ENCODE measurements at regions not wholly inside any gene's neighbourhood (a gene's known extent, or its start where the extent isn't known, plus 50 kb on each side); places are given as distances from the start of the nearest gene placed in this dataset.
"Not testable (repeated sequence)": the region's sequence is repeated elsewhere in the genome, so short reads cannot be mapped to it uniquely, and the experiment has no call there.

DNA sequence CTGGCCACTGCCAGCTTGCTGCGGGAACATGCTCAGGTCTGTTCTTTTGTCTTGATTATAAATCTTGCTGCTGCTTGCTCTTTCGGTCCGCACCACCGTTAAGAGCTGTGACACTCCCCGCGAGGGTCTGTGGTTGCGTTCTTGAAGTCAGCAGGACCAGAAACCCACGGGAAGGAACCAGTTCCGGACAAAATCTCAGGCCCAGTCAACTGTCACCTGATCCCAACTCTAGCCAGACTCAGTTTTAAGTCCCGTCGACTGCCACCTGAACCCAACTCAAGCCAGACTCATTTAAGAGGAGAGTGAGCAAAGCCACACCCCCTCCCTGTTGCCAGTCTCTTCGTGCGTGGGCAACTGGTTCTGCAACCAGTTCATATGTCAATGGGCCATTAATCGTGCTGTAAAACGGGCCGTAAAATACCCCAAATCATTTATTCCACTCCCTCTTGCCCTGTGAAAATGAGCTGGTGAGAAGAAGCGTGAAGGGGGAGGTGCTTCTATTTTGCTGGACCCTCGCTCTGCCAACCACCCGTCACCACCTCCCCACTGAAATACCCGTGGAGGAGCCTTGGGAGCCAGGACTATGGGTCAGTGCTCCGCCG lies 224.3 kb downstream of the NDUFA10 start:
- Mint-ChIP-seq H3K9me3 (ENCODE audit: insufficient read depth) (no peaks in the 10 kb centered on the region), H3K4me1 (ENCODE audit: low read depth) (no peaks in the 10 kb centered on the region), H3K27ac (no peak overlapping the region), H3K27me3 (ENCODE audit: low read depth) (no peaks in the 10 kb centered on the region), H3K36me3 (ENCODE audit: low read depth) (no peaks in the 10 kb centered on the region), H3K4me3 (no peak overlapping the region)
- DNase-seq (no peak), ATAC-seq (no peak)
- ChIA-PET POLR2A (no interaction called here), CTCF (no interaction called here)

DNA sequence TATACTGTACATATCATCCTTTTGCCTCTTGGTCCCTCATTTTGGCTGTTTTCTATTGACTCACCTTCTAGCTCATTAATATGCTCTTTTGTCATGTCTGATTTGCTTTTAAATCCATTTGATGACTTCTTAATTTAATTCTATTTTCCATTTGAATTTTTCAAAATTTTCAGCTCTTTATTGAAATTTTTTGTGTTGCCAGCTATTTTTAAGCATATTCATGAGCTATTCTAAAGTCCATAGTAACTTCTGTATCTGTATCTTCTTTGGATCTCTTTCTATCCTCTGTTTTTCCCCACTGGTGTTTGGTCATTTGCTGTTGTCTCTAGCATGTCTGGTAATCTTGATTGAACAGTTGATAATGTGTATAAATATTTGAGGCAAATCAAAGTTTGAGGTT lies 227.8 kb downstream of the NDUFA10 start:
- Mint-ChIP-seq H3K36me3 (ENCODE audit: low read depth) (no peaks in the 10 kb centered on the region), H3K27me3 (ENCODE audit: low read depth) (no peaks in the 10 kb centered on the region), H3K9me3 (ENCODE audit: insufficient read depth) (no peaks in the 10 kb centered on the region), H3K27ac (no peak overlapping the region), H3K4me1 (ENCODE audit: low read depth) (no peaks in the 10 kb centered on the region), H3K4me3 (no peak overlapping the region)
- ATAC-seq = no peak
- ChIA-PET CTCF (no interaction called here), POLR2A (no interaction called here)
- no peak for DNase-seq

DNA sequence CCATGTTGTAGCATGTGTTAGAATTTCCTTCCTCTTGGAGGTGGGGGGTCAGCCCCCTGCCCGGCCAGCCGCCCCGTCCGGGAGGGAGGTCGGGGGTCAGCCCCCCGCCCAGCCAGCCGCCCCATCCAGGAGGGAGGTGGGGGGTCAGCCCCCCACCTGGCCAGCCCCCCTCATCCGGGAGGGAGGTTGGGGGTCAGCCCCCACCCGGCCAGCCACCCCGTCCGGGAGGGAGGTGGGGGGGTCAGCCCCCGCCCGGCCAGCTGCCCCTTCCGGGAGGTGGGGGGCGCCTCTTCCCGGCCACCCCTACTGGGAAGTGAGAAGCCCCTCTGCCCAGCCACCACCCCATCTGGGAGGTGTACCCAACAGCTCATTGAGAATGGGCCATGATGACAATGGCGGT lies 229.4 kb downstream of the NDUFA10 start:
- H3K9me3 Mint-ChIP-seq (ENCODE audit: insufficient read depth); ATAC-seq; POLR2A ChIA-PET; H3K27me3 Mint-ChIP-seq (ENCODE audit: low read depth); H3K27ac Mint-ChIP-seq; H3K4me3 Mint-ChIP-seq; DNase-seq; H3K36me3 Mint-ChIP-seq (ENCODE audit: low read depth); CTCF ChIA-PET; H3K4me1 Mint-ChIP-seq (ENCODE audit: low read depth): not testable (repeated sequence)

DNA sequence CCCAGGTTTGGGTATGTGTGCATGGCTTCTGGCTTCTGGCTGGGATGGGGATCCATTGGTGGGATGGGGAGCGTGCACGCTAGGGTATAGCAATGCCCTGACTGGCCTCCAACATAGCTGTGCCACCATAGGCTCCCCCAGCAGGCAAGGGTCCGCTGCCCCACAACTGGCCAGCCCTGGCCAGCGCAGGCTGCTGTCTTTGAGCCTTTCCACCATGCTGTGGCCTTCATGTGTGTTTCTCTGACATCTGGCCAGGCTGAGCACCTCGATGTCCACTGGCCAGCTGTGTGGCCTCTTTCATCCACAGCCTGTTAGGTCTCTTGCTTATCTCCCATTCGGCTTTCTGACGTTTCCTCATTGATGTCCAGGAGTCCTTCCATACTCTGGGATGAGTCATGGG lies 231.3 kb downstream of the NDUFA10 start:
- no peaks in the 10 kb centered on the region for H3K4me1 Mint-ChIP-seq (ENCODE audit: low read depth)
- H3K27me3 Mint-ChIP-seq (ENCODE audit: low read depth) = no peaks in the 10 kb centered on the region
- ChIA-PET CTCF (no interaction called here), POLR2A (no interaction called here)
- H3K27ac Mint-ChIP-seq = no peak overlapping the region
- H3K9me3 Mint-ChIP-seq (ENCODE audit: insufficient read depth) = no peaks in the 10 kb centered on the region
- no peaks in the 10 kb centered on the region for H3K36me3 Mint-ChIP-seq (ENCODE audit: low read depth)
- no peak for DNase-seq
- no peak overlapping the region for H3K4me3 Mint-ChIP-seq
- ATAC-seq = no peak

DNA sequence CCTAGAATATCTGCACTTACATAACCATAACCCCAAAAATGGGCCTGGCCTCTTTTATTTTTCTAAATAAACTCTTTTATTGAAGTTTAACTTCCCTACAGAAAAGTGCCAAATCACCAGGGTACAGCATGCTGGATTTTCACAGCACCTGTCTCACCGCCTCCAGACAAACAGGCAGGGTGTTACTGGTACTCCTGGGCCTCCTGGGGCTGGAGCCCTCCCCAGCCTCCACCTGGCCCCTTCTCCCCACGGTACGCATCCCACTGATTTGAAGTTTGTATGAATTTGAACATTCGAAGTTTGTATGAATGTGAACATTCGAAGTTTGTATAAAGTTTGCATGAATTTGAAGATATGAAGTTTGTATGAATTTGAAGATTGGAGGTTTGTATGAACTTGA lies 232.1 kb downstream of the NDUFA10 start:
- no peak for DNase-seq
- CTCF ChIA-PET = no interaction called here
- Mint-ChIP-seq H3K4me1 (ENCODE audit: low read depth) (no peaks in the 10 kb centered on the region), H3K4me3 (no peak overlapping the region), H3K27me3 (ENCODE audit: low read depth) (no peaks in the 10 kb centered on the region), H3K36me3 (ENCODE audit: low read depth) (no peaks in the 10 kb centered on the region), H3K9me3 (ENCODE audit: insufficient read depth) (no peaks in the 10 kb centered on the region), H3K27ac (no peak overlapping the region)
- ATAC-seq = no peak
- POLR2A ChIA-PET = no interaction called here

DNA sequence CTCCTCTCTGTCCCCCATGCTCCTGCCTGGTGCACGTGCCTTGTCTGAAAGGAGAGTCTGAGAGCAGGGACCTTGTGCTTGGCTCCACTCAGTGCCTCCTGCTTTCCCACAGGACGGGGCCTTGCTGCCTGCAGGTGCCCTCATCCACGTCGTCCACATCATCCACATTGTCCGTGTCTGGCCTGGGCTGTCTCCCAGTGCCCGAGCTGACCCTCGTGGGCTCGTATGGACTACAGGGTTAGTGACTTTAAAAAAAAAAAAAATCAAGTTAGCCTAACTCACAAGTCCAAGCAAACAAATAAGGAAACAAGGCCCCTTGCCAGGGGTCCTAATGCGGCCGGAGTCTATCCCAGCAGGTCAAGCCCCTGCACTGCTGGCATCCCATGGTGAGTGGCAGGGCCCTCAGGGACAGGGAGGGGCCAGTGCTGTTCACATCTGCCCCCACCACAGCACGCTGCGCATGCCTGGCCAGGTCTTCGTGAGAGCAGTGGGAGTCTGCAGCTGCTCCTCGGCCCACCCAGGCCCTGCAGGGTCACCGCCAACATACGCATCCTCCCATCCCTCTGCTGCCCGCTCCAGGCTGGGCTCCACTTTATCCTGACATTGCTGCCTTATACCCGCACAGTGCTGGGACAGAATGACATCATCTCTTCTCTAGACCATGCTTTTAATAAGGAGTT lies 232.6 kb downstream of the NDUFA10 start:
- Mint-ChIP-seq H3K4me3 (no peak overlapping the region), H3K27me3 (ENCODE audit: low read depth) (no peaks in the 10 kb centered on the region), H3K4me1 (ENCODE audit: low read depth) (no peaks in the 10 kb centered on the region), H3K9me3 (ENCODE audit: insufficient read depth) (no peaks in the 10 kb centered on the region), H3K27ac (no peak overlapping the region), H3K36me3 (ENCODE audit: low read depth) (no peaks in the 10 kb centered on the region)
- ATAC-seq (no peak), DNase-seq (no peak)
- ChIA-PET CTCF (no interaction called here), POLR2A (no interaction called here)

DNA sequence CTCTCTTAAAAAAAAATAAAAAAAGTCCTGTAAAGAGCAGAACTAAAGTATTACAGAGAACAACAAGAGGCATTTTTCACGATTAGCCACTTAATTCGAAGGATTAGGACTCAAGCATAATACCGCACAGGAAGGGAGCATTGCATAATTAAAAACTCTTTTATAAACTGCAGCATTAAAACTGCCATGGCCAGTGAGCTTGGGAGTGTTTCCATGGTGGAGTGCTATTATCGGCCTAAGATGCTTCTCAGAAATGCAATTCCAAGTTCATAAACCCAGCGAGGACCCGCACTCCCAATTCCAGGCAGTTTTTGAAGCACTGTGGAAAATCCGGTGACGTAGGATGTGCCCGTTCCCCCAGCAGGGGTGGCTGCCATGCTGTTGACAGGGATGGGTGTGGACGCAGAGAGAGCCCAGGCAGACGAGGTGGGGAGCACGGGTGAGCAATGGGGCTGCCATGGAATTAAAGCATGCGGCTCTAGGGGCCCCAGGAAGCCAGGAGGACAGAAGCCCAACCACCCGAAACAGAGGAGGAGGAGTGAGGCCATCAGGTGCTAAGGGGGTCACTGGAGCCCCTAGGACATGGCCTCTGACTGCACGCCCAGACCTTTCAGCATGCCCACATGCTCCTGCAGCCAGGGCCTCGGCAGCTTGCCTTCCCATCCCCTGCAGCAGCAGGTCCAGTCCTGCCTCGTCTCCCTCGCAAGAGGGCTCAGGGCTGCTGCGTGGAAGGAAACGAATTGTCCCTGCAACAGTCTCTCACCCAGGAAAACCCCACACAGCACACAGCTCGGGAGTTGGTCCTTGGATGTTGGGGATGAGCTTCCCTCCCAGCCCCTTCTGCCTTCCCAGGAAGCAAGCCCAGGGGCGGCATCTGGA lies 233.4 kb downstream of the NDUFA10 start:
- POLR2A ChIA-PET = no interaction called here
- no peak for DNase-seq
- no peaks in the 10 kb centered on the region for H3K4me1 Mint-ChIP-seq (ENCODE audit: low read depth)
- no peak overlapping the region for H3K27ac Mint-ChIP-seq
- no peak overlapping the region for H3K4me3 Mint-ChIP-seq
- CTCF ChIA-PET = no interaction called here
- H3K9me3 Mint-ChIP-seq (ENCODE audit: insufficient read depth) = no peaks in the 10 kb centered on the region
- H3K27me3 Mint-ChIP-seq (ENCODE audit: low read depth) = no peaks in the 10 kb centered on the region
- ATAC-seq = no peak
- H3K36me3 Mint-ChIP-seq (ENCODE audit: low read depth) = no peaks in the 10 kb centered on the region

DNA sequence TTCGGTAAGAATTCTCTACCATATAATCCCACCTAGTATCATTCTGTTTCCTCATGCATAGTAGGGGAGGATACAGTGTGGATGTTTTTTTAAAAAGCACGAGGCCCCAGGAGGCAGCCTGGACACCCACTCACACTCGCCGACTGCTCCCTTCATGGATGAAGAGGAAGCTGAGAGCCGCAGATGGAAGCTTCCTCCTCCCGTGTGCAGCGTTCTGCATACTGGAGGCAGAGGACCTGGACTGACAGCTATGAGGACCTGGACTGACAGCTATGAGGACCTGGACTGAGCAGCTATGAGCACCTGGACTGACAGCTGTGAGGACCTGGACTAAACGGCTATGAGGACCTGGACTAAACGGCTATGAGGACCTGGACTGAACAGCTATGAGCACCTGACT lies 234.4 kb downstream of the NDUFA10 start:
- no peak for ATAC-seq
- H3K4me1 Mint-ChIP-seq (ENCODE audit: low read depth) = no peaks in the 10 kb centered on the region
- no peak overlapping the region for H3K4me3 Mint-ChIP-seq
- H3K9me3 Mint-ChIP-seq (ENCODE audit: insufficient read depth) = peaks cover 3% of the 10 kb centered on the region
- ChIA-PET CTCF (no interaction called here), POLR2A (no interaction called here)
- no peak overlapping the region for H3K27ac Mint-ChIP-seq
- no peaks in the 10 kb centered on the region for H3K36me3 Mint-ChIP-seq (ENCODE audit: low read depth)
- peaks cover 2% of the 10 kb centered on the region for H3K27me3 Mint-ChIP-seq (ENCODE audit: low read depth)
- DNase-seq = no peak

DNA sequence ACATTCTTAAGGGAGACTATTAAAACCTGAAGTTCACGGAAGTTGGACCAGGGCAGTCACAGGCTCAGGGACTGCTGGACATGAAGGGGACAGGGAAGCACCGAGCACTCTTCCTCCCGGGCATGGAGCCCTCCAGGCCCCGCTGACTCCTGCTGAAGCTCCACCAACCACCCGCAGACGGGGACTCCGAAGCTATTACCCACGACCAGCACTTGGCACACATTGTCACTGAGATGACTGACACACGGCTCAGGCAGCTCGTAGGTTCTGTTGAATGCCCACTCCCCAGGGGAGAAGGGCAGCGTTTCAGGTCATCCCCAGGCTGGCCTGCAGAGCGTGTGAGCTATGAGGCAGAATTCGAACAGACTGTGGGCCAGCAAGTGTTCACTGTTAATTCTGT lies 234.8 kb downstream of the NDUFA10 start:
- H3K27ac Mint-ChIP-seq = no peak overlapping the region
- no peaks in the 10 kb centered on the region for H3K4me1 Mint-ChIP-seq (ENCODE audit: low read depth)
- H3K4me3 Mint-ChIP-seq = no peak overlapping the region
- peaks cover 4% of the 10 kb centered on the region for H3K9me3 Mint-ChIP-seq (ENCODE audit: insufficient read depth)
- H3K36me3 Mint-ChIP-seq (ENCODE audit: low read depth) = no peaks in the 10 kb centered on the region
- ATAC-seq = no peak
- CTCF ChIA-PET = no interaction called here
- H3K27me3 Mint-ChIP-seq (ENCODE audit: low read depth) = peaks cover 2% of the 10 kb centered on the region
- no peak for DNase-seq
- POLR2A ChIA-PET = no interaction called here

DNA sequence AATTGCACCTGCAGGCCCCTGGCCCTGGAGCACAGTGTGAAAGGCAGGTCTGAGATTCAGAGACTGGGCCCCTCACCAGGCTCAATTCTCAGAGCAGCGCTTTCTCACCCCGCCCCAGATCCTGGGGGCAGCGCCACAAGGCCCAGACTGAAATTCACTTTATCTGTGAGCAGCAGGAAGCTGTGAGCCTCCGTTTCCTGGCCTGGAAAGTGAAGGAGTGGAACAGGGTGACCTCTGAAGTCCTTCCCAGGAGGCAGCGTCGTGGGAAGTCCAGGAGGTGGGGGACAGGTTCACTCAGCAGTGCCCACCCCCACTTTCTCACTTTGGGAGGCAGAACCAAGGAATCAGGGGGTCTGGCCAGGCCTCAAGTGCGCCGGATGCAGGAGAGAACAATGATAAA lies 235.4 kb downstream of the NDUFA10 start:
- peaks cover 4% of the 10 kb centered on the region for H3K9me3 Mint-ChIP-seq (ENCODE audit: insufficient read depth)
- POLR2A ChIA-PET = no interaction called here
- no peak overlapping the region for H3K4me3 Mint-ChIP-seq
- ATAC-seq (no peak), DNase-seq (no peak)
- CTCF ChIA-PET = no interaction called here
- no peak overlapping the region for H3K27ac Mint-ChIP-seq
- H3K27me3 Mint-ChIP-seq (ENCODE audit: low read depth) = peaks cover 2% of the 10 kb centered on the region
- no peaks in the 10 kb centered on the region for H3K36me3 Mint-ChIP-seq (ENCODE audit: low read depth)
- H3K4me1 Mint-ChIP-seq (ENCODE audit: low read depth) = no peaks in the 10 kb centered on the region

DNA sequence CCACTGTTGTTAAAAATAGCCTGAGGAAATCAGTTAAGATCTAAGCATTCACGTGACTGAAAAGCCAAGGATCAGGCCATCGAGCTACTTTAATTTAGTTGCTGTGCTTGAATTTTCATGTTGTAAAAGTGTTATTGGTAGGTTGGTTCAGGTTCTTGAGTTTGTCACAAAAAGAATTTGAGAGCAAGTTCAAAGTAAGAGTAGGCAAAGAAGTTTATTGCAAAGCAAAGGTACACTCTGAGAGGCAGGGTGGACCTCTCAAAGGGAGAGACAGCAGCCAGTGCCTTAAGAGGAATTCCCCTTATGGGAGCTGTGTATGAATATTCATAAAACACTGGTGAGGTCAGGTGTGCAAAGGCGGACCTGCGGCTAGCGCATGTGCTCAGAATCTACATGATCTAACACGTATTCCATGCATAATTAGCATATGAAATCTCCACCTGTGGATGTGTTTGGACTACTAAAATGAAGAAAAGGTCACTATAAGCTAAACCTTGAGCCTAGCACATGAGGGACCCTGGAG lies 236.5 kb downstream of the NDUFA10 start:
- CTCF ChIA-PET = no interaction called here
- H3K4me3 Mint-ChIP-seq = no peak overlapping the region

DNA sequence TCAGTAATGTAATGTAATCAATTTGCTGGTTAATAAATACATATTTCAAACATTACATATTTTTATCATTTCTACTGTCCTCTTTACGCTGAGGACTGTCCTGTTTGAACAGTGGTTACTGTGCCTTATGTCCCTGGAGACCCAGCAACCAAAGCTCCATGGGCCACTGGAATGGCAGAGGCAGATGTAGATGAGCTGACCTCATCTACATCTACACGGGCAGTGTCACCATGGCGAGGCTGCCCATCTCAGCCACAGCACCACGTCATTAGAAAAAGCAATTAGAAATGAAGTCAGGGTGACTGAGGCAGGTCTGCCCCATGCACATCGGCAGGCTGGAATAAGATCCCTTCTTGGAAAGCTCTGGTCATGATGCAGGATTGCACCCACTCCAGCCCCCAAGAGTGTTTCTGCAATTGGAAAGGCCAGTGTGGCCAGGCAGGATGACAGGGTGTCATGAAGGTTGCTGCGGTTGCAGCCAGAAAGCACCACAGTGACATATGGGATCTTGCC lies 237.5 kb downstream of the NDUFA10 start:
- Mint-ChIP-seq H3K27me3 (ENCODE audit: low read depth) (peaks cover 8% of the 10 kb centered on the region), H3K4me1 (ENCODE audit: low read depth) (no peaks in the 10 kb centered on the region), H3K36me3 (ENCODE audit: low read depth) (no peaks in the 10 kb centered on the region), H3K27ac (no peak overlapping the region), H3K9me3 (ENCODE audit: insufficient read depth) (peaks cover 4% of the 10 kb centered on the region), H3K4me3 (no peak overlapping the region)
- ChIA-PET POLR2A (no interaction called here), CTCF (no interaction called here)
- DNase-seq (no peak), ATAC-seq (no peak)

More for the DNA sequence above, 236.5 kb downstream of the NDUFA10 start:
- ATAC-seq = no peak
- no peaks in the 10 kb centered on the region for H3K36me3 Mint-ChIP-seq (ENCODE audit: low read depth)
- no peak overlapping the region for H3K27ac Mint-ChIP-seq
- H3K4me1 Mint-ChIP-seq (ENCODE audit: low read depth) = no peaks in the 10 kb centered on the region
- H3K9me3 Mint-ChIP-seq (ENCODE audit: insufficient read depth) = peaks cover 4% of the 10 kb centered on the region
- peaks cover 6% of the 10 kb centered on the region for H3K27me3 Mint-ChIP-seq (ENCODE audit: low read depth)
- POLR2A ChIA-PET = no interaction called here
- no peak for DNase-seq
